IgD-negative memory B cell (primary cell): ENCODE measurements at regions not wholly inside any gene's neighbourhood (a gene's known extent, or its start where the extent isn't known, plus 50 kb on each side); places are given as distances from the start of the nearest gene placed in this dataset.
"Not testable (repeated sequence)": the region's sequence is repeated elsewhere in the genome, so short reads cannot be mapped to it uniquely, and the experiment has no call there.

Source experiments
- H3K27ac Mint-ChIP-seq, 3 donors: one replicate each; pipeline ENCODE4 v1.8.0; 2020 to 2022; ENCODE audit warnings: mild to moderate bottlenecking in 3 of 3, mixed read lengths in 3 of 3, moderate library complexity in 1 of 3
- H3K27me3 Mint-ChIP-seq: one replicate; pipeline ENCODE4 v1.8.0; 2021; ENCODE audit warnings: mixed read lengths
- H3K36me3 Mint-ChIP-seq: one replicate; pipeline ENCODE4 v1.8.0; 2020; ENCODE audit warnings: mild to moderate bottlenecking, mixed read lengths
- H3K4me1 Mint-ChIP-seq, 3 donors: one replicate each; pipeline ENCODE4 v1.8.0; 2020 to 2022; ENCODE audit warnings: mixed read lengths in 3 of 3, mild to moderate bottlenecking in 1 of 3
- H3K4me3 Mint-ChIP-seq, 4 donors: one replicate each; pipeline ENCODE4 v1.8.0; 2020 to 2022; ENCODE audit warnings: mild to moderate bottlenecking in 4 of 4, mixed read lengths in 4 of 4, moderate library complexity in 3 of 4
- H3K9me3 Mint-ChIP-seq, 3 donors: one replicate each; pipeline ENCODE4 v1.8.0; 2020 to 2021; ENCODE audit warnings: mixed read lengths in 3 of 3, mild to moderate bottlenecking in 1 of 3

- Mint-ChIP-seq H3K4me3 (no peak overlapping the region), H3K27me3 (no peaks in the 10 kb centered on the region), H3K9me3 (peaks cover 0 to 2% (median 0%) of the 10 kb centered on the region in 3 donors)
These were observed 99.8 kb upstream of the CHMP2B start for GRCh38 chr3:87127281-87127680.

GRCh38 chr3:87126321-87126720 lies 100.8 kb upstream of the CHMP2B start:
- Mint-ChIP-seq H3K4me1 (no peaks in the 10 kb centered on the region), H3K4me3 (no peak overlapping the region), H3K27me3 (no peaks in the 10 kb centered on the region), H3K36me3 (no peaks in the 10 kb centered on the region), H3K27ac (no peak overlapping the region), H3K9me3 (peaks cover 0 to 4% (median 0%) of the 10 kb centered on the region in 3 donors)

More at GRCh38 chr3:87127281-87127680, 99.8 kb upstream of the CHMP2B start:
- Mint-ChIP-seq H3K36me3 (no peaks in the 10 kb centered on the region), H3K4me1 (no peaks in the 10 kb centered on the region), H3K27ac (no peak overlapping the region)

GRCh38 chr3:87125116-87125515 lies 102.0 kb upstream of the CHMP2B start:
- no peaks in the 10 kb centered on the region for H3K36me3 Mint-ChIP-seq

GRCh38 chr3:87122766-87123165 lies 104.3 kb upstream of the CHMP2B start:
- peaks cover 0 to 2% (median 0%) of the 10 kb centered on the region in 3 donors for H3K9me3 Mint-ChIP-seq
- H3K27ac Mint-ChIP-seq = no peak overlapping the region
- H3K36me3 Mint-ChIP-seq = no peaks in the 10 kb centered on the region
- H3K4me3 Mint-ChIP-seq = no peak overlapping the region
- no peaks in the 10 kb centered on the region for H3K27me3 Mint-ChIP-seq
- no peaks in the 10 kb centered on the region for H3K4me1 Mint-ChIP-seq

More at GRCh38 chr3:87125116-87125515, 102.0 kb upstream of the CHMP2B start:
- Mint-ChIP-seq H3K4me1 (no peaks in the 10 kb centered on the region), H3K27ac (no peak overlapping the region), H3K9me3 (peaks cover 0 to 2% (median 0%) of the 10 kb centered on the region in 3 donors), H3K4me3 (no peak overlapping the region), H3K27me3 (no peaks in the 10 kb centered on the region)

- no peak overlapping the region for H3K27ac Mint-ChIP-seq
- no peaks in the 10 kb centered on the region for H3K27me3 Mint-ChIP-seq
- peaks cover 0 to 2% (median 0%) of the 10 kb centered on the region in 3 donors for H3K9me3 Mint-ChIP-seq
- no peaks in the 10 kb centered on the region for H3K4me1 Mint-ChIP-seq
- no peak overlapping the region for H3K4me3 Mint-ChIP-seq
- H3K36me3 Mint-ChIP-seq = no peaks in the 10 kb centered on the region
These were observed 105.3 kb upstream of the CHMP2B start for GRCh38 chr3:87121856-87122255.

GRCh38 chr3:87120881-87121280 lies 106.2 kb upstream of the CHMP2B start:
- Mint-ChIP-seq H3K27me3 (no peaks in the 10 kb centered on the region), H3K4me1 (no peaks in the 10 kb centered on the region), H3K36me3 (no peaks in the 10 kb centered on the region), H3K27ac (no peak overlapping the region), H3K4me3 (no peak overlapping the region), H3K9me3 (peaks cover 0 to 2% (median 0%) of the 10 kb centered on the region in 3 donors)

- H3K36me3 Mint-ChIP-seq = no peaks in the 10 kb centered on the region
- H3K4me1 Mint-ChIP-seq = no peaks in the 10 kb centered on the region
- H3K4me3 Mint-ChIP-seq = no peak overlapping the region
- no peak overlapping the region for H3K27ac Mint-ChIP-seq
- H3K27me3 Mint-ChIP-seq = no peaks in the 10 kb centered on the region
- peaks cover 0 to 2% (median 0%) of the 10 kb centered on the region in 3 donors for H3K9me3 Mint-ChIP-seq
These were observed 106.9 kb upstream of the CHMP2B start for GRCh38 chr3:87120236-87120635.

GRCh38 chr3:87109465-87109864 lies 117.6 kb upstream of the CHMP2B start:
- no peaks in the 10 kb centered on the region for H3K27me3 Mint-ChIP-seq
- peaks cover 0 to 2% (median 0%) of the 10 kb centered on the region in 3 donors for H3K4me1 Mint-ChIP-seq
- peaks cover 0 to 3% (median 2%) of the 10 kb centered on the region in 3 donors for H3K9me3 Mint-ChIP-seq
- no peak overlapping the region for H3K4me3 Mint-ChIP-seq
- H3K27ac Mint-ChIP-seq = no peak overlapping the region
- H3K36me3 Mint-ChIP-seq = no peaks in the 10 kb centered on the region

- Mint-ChIP-seq H3K36me3 (peaks cover 1% of the 10 kb centered on the region), H3K4me3 (no peak overlapping the region), H3K27me3 (peaks cover 3% of the 10 kb centered on the region), H3K4me1 (no peaks in the 10 kb centered on the region), H3K9me3 (peaks cover 0 to 3% (median 0%) of the 10 kb centered on the region in 3 donors), H3K27ac (no peak overlapping the region)
These were observed 111.1 kb upstream of the VGLL3 start for GRCh38 chr3:87101861-87102625.

GRCh38 chr3:87097733-87098132 lies 106.8 kb upstream of the VGLL3 start:
- H3K4me1 Mint-ChIP-seq, H3K9me3 Mint-ChIP-seq, H3K4me3 Mint-ChIP-seq, H3K36me3 Mint-ChIP-seq, H3K27me3 Mint-ChIP-seq, H3K27ac Mint-ChIP-seq: not testable (repeated sequence)

- H3K4me3 Mint-ChIP-seq = no peak overlapping the region
- H3K9me3 Mint-ChIP-seq = peaks cover 0 to 5% (median 2%) of the 10 kb centered on the region in 3 donors
- peaks cover 5% of the 10 kb centered on the region for H3K27me3 Mint-ChIP-seq
- no peak overlapping the region for H3K27ac Mint-ChIP-seq
- H3K36me3 Mint-ChIP-seq = no peaks in the 10 kb centered on the region
- peaks cover 0 to 6% (median 4%) of the 10 kb centered on the region in 3 donors for H3K4me1 Mint-ChIP-seq
These were observed 99.7 kb upstream of the VGLL3 start for GRCh38 chr3:87090631-87091030.

GRCh38 chr3:87088993-87089841 lies 98.3 kb upstream of the VGLL3 start:
- Mint-ChIP-seq H3K36me3 (no peaks in the 10 kb centered on the region), H3K27ac (peak overlapping the region in 1 of 3 donors; percentile 36), H3K27me3 (peaks cover 5% of the 10 kb centered on the region), H3K9me3 (peaks cover 0 to 2% (median 2%) of the 10 kb centered on the region in 3 donors), H3K4me3 (peak overlapping the region; percentile 32 to 91 (median 62)), H3K4me1 (peaks cover 0 to 6% (median 4%) of the 10 kb centered on the region in 3 donors)

- Mint-ChIP-seq H3K27me3 (peaks cover 5% of the 10 kb centered on the region), H3K27ac (no peak overlapping the region), H3K4me3 (peak overlapping the region in 3 of 4 donors; percentile 32 to 91 (median 63)), H3K36me3 (no peaks in the 10 kb centered on the region), H3K9me3 (peaks cover 0 to 2% (median 2%) of the 10 kb centered on the region in 3 donors), H3K4me1 (peaks cover 0 to 6% (median 4%) of the 10 kb centered on the region in 3 donors)
These were observed 97.6 kb upstream of the VGLL3 start for GRCh38 chr3:87088430-87088992.

- Mint-ChIP-seq H3K4me1 (peaks cover 0 to 6% (median 4%) of the 10 kb centered on the region in 3 donors), H3K27me3 (peaks cover 3% of the 10 kb centered on the region), H3K27ac (no peak overlapping the region), H3K9me3 (peaks cover 0 to 2% (median 0%) of the 10 kb centered on the region in 3 donors), H3K4me3 (no peak overlapping the region), H3K36me3 (no peaks in the 10 kb centered on the region)
These were observed 93.9 kb upstream of the VGLL3 start for GRCh38 chr3:87084868-87085267.
